Thyroid gland (tissue), 4 donors: ENCODE measurements at regions not wholly inside any gene's neighbourhood (a gene's known extent, or its start where the extent isn't known, plus 50 kb on each side); places are given as distances from the start of the nearest gene placed in this dataset.

Source experiments
- POLR2A ChIP-seq, 2 donors: fragments of 450-650 bp; IDR thresholded peaks; one replicate each; pipeline ENCODE4 v1.6.1; 2017; ENCODE audit warnings: antibody characterized with exemption in 2 of 2, mild to moderate bottlenecking in 2 of 2, moderate library complexity in 1 of 2
- TF ChIP-seq, protein P1 (sequence below), 6 experiments: fragments of 200-600 bp in 3 of 6; fragments of 450-650 bp in 3 of 6; sonication (generic) in 3 of 6; IDR thresholded peaks; one replicate each; pipeline ENCODE4 v1.5.1; 2016 to 2019; ENCODE audit warnings: antibody characterized with exemption in 6 of 6, mild to moderate bottlenecking in 2 of 6, inconsistent platforms in 1 of 6, moderate library complexity in 1 of 6

- no peak for TF ChIP-seq POLR2A (IDR thresholded peaks at IDR 0.05)
- TF ChIP-seq, protein P1, sequence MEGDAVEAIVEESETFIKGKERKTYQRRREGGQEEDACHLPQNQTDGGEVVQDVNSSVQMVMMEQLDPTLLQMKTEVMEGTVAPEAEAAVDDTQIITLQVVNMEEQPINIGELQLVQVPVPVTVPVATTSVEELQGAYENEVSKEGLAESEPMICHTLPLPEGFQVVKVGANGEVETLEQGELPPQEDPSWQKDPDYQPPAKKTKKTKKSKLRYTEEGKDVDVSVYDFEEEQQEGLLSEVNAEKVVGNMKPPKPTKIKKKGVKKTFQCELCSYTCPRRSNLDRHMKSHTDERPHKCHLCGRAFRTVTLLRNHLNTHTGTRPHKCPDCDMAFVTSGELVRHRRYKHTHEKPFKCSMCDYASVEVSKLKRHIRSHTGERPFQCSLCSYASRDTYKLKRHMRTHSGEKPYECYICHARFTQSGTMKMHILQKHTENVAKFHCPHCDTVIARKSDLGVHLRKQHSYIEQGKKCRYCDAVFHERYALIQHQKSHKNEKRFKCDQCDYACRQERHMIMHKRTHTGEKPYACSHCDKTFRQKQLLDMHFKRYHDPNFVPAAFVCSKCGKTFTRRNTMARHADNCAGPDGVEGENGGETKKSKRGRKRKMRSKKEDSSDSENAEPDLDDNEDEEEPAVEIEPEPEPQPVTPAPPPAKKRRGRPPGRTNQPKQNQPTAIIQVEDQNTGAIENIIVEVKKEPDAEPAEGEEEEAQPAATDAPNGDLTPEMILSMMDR (IDR thresholded peaks at IDR 0.05): no peak
Measured at GRCh38 chr2:84209941-84210340, 249.1 kb downstream of the SUCLG1 start.
